ENCODE measurements at regions not wholly inside any gene's neighbourhood (a gene's known extent, or its start where the extent isn't known, plus 50 kb on each side); places are given as distances from the start of the nearest gene placed in this dataset.

DNA sequence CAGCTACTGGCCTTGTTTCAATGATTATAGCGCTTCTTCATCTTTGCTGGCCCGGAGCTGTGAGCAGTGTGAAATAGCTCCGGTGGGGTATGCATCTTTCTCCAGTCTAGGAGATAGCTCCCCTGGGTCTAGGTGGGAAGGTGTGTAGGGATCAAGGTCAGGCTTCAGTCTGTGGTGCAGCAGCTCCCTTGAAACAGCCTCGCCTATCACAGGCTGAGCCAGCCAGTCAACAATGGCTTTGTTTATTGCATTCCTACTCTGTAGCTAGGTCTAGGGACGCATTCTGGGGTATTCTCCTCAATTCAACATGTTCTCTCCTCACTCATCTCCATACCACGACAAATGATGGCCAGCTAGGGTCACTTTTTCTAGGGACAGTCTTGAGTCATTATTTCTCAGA, 646.8 kb upstream of the IGFBP3 start:
- no peak for TF ChIP-seq CTCF (IDR thresholded peaks at IDR 0.05)
- no peak for TF ChIP-seq POLR2A (IDR thresholded peaks at IDR 0.05)
